SK-N-SH (cell line): ENCODE measurements at regions not wholly inside any gene's neighbourhood (a gene's known extent, or its start where the extent isn't known, plus 50 kb on each side); places are given as distances from the start of the nearest gene placed in this dataset.
A peak's percentile ranks its signal among the peaks of the same experiment; 100 is the strongest.

Source experiments
- EZH2phosphoT487 ChIP-seq: fragments of 200-600 bp; sonication (generic); IDR thresholded peaks from 2 replicates; pipeline ENCODE4 v1.6.1; 2017; ENCODE audit warnings: low read depth, mixed run types, mild to moderate bottlenecking, antibody characterized with exemption, moderate library complexity, borderline replicate concordance
- GABPA ChIP-seq: IDR thresholded peaks from 2 replicates; pipeline ENCODE4 v1.4.0; 2012; ENCODE audit warnings: low read depth, mild to moderate bottlenecking
- MXI1 ChIP-seq: IDR thresholded peaks from 2 replicates; pipeline ENCODE4 v1.6.1; 2012; ENCODE audit warnings: mild to moderate bottlenecking, low read depth, low read length, improper control_type of control experiment
- NFIC ChIP-seq: IDR thresholded peaks from 2 replicates; pipeline ENCODE4 v1.4.0; 2012; ENCODE audit warnings: borderline replicate concordance
- POLR2AphosphoS5 ChIP-seq: IDR thresholded peaks from 2 replicates; pipeline ENCODE4 v1.6.1; 2012; ENCODE audit warnings: low read depth, low read length
- SMC3 ChIP-seq: IDR thresholded peaks from 2 replicates; pipeline ENCODE4 v1.6.1; 2012; ENCODE audit warnings: low read depth, low read length, improper control_type of control experiment
- TAF1 ChIP-seq: IDR thresholded peaks from 2 replicates; pipeline ENCODE4 v1.6.1; 2012; ENCODE audit warnings: low read depth, mild to moderate bottlenecking, low read length, moderate library complexity, borderline replicate concordance
- TCF12 ChIP-seq: IDR thresholded peaks from 2 replicates; pipeline ENCODE4 v1.4.0; 2012
- TF ChIP-seq, protein P1 (sequence below): fragments of 200-600 bp; sonication (generic); IDR thresholded peaks from 2 replicates; pipeline ENCODE4 v1.6.1; 2017; ENCODE audit warnings: antibody characterized with exemption, mild to moderate bottlenecking, moderate library complexity
- TF ChIP-seq, protein P2 (sequence below): IDR thresholded peaks from 2 replicates; pipeline ENCODE4 v1.6.1; 2012; ENCODE audit warnings: mild to moderate bottlenecking, low read depth, low read length, moderate library complexity
- TF ChIP-seq, protein P3 (sequence below): fragments of 150-350 bp; IDR thresholded peaks from 2 replicates; pipeline ENCODE4 v1.6.1; 2016; ENCODE audit warnings: mild to moderate bottlenecking, low read depth, low read length

DNA sequence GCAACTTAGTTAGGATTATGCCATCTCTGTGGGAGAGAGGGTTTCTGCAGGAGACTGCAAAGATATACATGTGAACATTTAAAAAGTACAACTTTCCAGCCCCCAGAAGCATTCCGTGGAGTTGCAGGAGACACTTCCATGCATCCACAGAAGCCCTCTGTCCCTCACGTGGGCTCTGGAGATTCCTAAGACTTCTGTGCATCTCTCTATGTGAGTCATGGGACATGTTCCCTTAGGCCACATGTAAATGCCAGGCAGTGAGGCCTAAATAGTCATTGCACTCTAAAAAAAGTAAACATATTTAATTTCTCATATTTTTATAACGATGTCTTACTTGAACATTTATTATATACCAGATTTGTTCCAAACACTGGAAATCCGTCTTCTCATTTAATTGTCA is 126.5 kb upstream of the ROPN1 start:
- TF ChIP-seq POLR2AphosphoS5 (no peak), EZH2phosphoT487 (no peak), GABPA (no peak), SMC3 (no peak), TCF12 (peak; percentile 7; the same call in 1 of the 2 replicates), NFIC (no peak), TAF1 (no peak), MXI1 (0 out of 2 replicates have a peak, but pooled peaks have one; percentile 20)
- TF ChIP-seq, protein P1, sequence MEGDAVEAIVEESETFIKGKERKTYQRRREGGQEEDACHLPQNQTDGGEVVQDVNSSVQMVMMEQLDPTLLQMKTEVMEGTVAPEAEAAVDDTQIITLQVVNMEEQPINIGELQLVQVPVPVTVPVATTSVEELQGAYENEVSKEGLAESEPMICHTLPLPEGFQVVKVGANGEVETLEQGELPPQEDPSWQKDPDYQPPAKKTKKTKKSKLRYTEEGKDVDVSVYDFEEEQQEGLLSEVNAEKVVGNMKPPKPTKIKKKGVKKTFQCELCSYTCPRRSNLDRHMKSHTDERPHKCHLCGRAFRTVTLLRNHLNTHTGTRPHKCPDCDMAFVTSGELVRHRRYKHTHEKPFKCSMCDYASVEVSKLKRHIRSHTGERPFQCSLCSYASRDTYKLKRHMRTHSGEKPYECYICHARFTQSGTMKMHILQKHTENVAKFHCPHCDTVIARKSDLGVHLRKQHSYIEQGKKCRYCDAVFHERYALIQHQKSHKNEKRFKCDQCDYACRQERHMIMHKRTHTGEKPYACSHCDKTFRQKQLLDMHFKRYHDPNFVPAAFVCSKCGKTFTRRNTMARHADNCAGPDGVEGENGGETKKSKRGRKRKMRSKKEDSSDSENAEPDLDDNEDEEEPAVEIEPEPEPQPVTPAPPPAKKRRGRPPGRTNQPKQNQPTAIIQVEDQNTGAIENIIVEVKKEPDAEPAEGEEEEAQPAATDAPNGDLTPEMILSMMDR = no peak
- TF ChIP-seq, protein P2, sequence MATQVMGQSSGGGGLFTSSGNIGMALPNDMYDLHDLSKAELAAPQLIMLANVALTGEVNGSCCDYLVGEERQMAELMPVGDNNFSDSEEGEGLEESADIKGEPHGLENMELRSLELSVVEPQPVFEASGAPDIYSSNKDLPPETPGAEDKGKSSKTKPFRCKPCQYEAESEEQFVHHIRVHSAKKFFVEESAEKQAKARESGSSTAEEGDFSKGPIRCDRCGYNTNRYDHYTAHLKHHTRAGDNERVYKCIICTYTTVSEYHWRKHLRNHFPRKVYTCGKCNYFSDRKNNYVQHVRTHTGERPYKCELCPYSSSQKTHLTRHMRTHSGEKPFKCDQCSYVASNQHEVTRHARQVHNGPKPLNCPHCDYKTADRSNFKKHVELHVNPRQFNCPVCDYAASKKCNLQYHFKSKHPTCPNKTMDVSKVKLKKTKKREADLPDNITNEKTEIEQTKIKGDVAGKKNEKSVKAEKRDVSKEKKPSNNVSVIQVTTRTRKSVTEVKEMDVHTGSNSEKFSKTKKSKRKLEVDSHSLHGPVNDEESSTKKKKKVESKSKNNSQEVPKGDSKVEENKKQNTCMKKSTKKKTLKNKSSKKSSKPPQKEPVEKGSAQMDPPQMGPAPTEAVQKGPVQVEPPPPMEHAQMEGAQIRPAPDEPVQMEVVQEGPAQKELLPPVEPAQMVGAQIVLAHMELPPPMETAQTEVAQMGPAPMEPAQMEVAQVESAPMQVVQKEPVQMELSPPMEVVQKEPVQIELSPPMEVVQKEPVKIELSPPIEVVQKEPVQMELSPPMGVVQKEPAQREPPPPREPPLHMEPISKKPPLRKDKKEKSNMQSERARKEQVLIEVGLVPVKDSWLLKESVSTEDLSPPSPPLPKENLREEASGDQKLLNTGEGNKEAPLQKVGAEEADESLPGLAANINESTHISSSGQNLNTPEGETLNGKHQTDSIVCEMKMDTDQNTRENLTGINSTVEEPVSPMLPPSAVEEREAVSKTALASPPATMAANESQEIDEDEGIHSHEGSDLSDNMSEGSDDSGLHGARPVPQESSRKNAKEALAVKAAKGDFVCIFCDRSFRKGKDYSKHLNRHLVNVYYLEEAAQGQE = no peak
- TF ChIP-seq, protein P3, sequence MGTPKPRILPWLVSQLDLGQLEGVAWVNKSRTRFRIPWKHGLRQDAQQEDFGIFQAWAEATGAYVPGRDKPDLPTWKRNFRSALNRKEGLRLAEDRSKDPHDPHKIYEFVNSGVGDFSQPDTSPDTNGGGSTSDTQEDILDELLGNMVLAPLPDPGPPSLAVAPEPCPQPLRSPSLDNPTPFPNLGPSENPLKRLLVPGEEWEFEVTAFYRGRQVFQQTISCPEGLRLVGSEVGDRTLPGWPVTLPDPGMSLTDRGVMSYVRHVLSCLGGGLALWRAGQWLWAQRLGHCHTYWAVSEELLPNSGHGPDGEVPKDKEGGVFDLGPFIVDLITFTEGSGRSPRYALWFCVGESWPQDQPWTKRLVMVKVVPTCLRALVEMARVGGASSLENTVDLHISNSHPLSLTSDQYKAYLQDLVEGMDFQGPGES = no peak
